Endothelial cell of umbilical vein (primary cell): ENCODE measurements at regions not wholly inside any gene's neighbourhood (a gene's known extent, or its start where the extent isn't known, plus 50 kb on each side); places are given as distances from the start of the nearest gene placed in this dataset.

Source experiments
- CTCF ChIP-seq, 2 donors: IDR thresholded peaks; 1 replicate in 1 of 2; 2 replicates in 1 of 2; pipeline ENCODE4 v1.5.1; 2011; ENCODE audit warnings: low read length in 2 of 2, mild to moderate bottlenecking in 2 of 2, moderate library complexity in 2 of 2, control low read depth in 1 of 2, inconsistent platforms in 1 of 2, low read depth in 1 of 2; ENCODE audit not compliant: insufficient read depth in 1 of 2; ENCODE audit errors: extremely low read depth in 1 of 2
- EZH2 ChIP-seq: IDR thresholded peaks from 2 replicates; pipeline ENCODE4 v1.6.1; 2012; ENCODE audit warnings: borderline replicate concordance, low read depth, mild to moderate bottlenecking, moderate library complexity, low read length, inconsistent platforms; ENCODE audit not compliant: severe bottlenecking
- FOS ChIP-seq: IDR thresholded peaks from 2 replicates; pipeline ENCODE4 v1.6.1; 2011; ENCODE audit warnings: mild to moderate bottlenecking, low read length, moderate library complexity, borderline replicate concordance; ENCODE audit not compliant: insufficient read depth
- GATA2 ChIP-seq: IDR thresholded peaks from 2 replicates; pipeline ENCODE4 v1.7.0; 2011; ENCODE audit warnings: low read depth, mild to moderate bottlenecking, moderate library complexity, mixed read lengths, low read length; ENCODE audit not compliant: insufficient read length, insufficient read depth
- JUN ChIP-seq: IDR thresholded peaks from 2 replicates; pipeline ENCODE4 v1.6.1; 2011; ENCODE audit warnings: borderline replicate concordance, low read depth; ENCODE audit not compliant: insufficient read length, insufficient read depth
- MAX ChIP-seq: IDR thresholded peaks from 2 replicates; pipeline ENCODE4 v1.6.1; 2011; ENCODE audit not compliant: insufficient read depth, insufficient read length
- MYC ChIP-seq: IDR thresholded peaks from one replicate; pipeline ENCODE4 v1.6.1; 2011; ENCODE audit warnings: mild to moderate bottlenecking, low read depth, low read length
- POLR2A ChIP-seq: IDR thresholded peaks from 2 replicates; pipeline ENCODE4 v1.6.1; 2012; ENCODE audit warnings: low read depth, mild to moderate bottlenecking, control low read depth, low read length
- POLR2AphosphoS5 ChIP-seq: IDR thresholded peaks from 2 replicates; pipeline ENCODE4 v1.6.1; 2012; ENCODE audit warnings: low read depth, mild to moderate bottlenecking, control low read depth, low read length, moderate library complexity; ENCODE audit not compliant: insufficient read depth

GRCh38 chr10:118462401-118462800, 120.3 kb upstream of the FAM204A start:
- TF ChIP-seq CTCF (IDR thresholded peaks at IDR 0.05; ENCODE audit: extremely low read depth in 1 of 2, insufficient read depth in 1 of 2, low read depth in 1 of 2, low read length in 2 of 2), result no peak
- TF ChIP-seq POLR2AphosphoS5, result no peak
- TF ChIP-seq MAX, result no peak
- no peak for TF ChIP-seq POLR2A
- no peak for TF ChIP-seq FOS
- no peak for TF ChIP-seq EZH2
- no peak for TF ChIP-seq MYC
- no peak for TF ChIP-seq JUN
- no peak for TF ChIP-seq GATA2
